Endothelial cell of umbilical vein (primary cell): ENCODE measurements at regions not wholly inside any gene's neighbourhood (a gene's known extent, or its start where the extent isn't known, plus 50 kb on each side); places are given as distances from the start of the nearest gene placed in this dataset.

Experiments
- BruUV-seq: library from RNA; stranded (reverse); fragments of 400-500 nt; replicated peaks from 2 replicates; lab custom pipeline; 2021; lab: Mats Ljungman, UMichigan
- CTCF ChIA-PET: fragments of 300-600, 350-600 bp; sonication (Branson Sonifier 250); formaldehyde crosslinking; loops from one replicate; lab custom pipeline; 2021; ENCODE audit warnings: antibody characterized with exemption, inconsistent platforms; lab: Charles Lee
- POLR2A ChIA-PET: fragments of 300-600, 350-600 bp; sonication (Branson Sonifier 250); formaldehyde crosslinking; loops from one replicate; lab custom pipeline; 2021; ENCODE audit warnings: antibody characterized with exemption, inconsistent platforms; lab: Charles Lee
- DNase-seq: peaks from one replicate; pipeline ENCODE4 v3.0.0-alpha.2; 2011; ENCODE audit warnings: low read depth, low spot score
- FAIRE-seq: peaks from 2 replicates; lab custom pipeline; 2011; peaks lifted over from hg19 to GRCh38; lab: Jason Lieb, UNC
- H2AFZ ChIP-seq: 2 replicates; pipeline ENCODE4 v1.6.0; 2012; ENCODE audit warnings: low read depth, low read length, control low read depth, inconsistent platforms
- H3K27ac ChIP-seq: 2 replicates; pipeline ENCODE4 v1.5.1; 2011; ENCODE audit warnings: low read depth, mild to moderate bottlenecking, control low read depth, low read length, moderate library complexity; ENCODE audit not compliant: insufficient read depth
- H3K27me3 ChIP-seq, 2 experiments: 2 replicates each; pipeline versions ENCODE4 v1.6.0 to v1.6.1; 2011; ENCODE audit warnings: low read length in 2 of 2, mixed read lengths in 1 of 2; ENCODE audit not compliant: control insufficient read depth in 2 of 2, insufficient read depth in 2 of 2
- H3K36me3 ChIP-seq, 2 experiments: 2 replicates in 1 of 2; 3 replicates in 1 of 2; pipeline ENCODE4 v1.5.1; 2011; ENCODE audit warnings: low read length in 2 of 2, mild to moderate bottlenecking in 1 of 2, moderate library complexity in 1 of 2; ENCODE audit not compliant: control insufficient read depth in 2 of 2, insufficient read depth in 2 of 2; ENCODE audit errors: extremely low read depth in 1 of 2
- H3K4me1 ChIP-seq: 3 replicates; pipeline ENCODE4 v1.5.1; 2011; ENCODE audit warnings: mild to moderate bottlenecking, low read length; ENCODE audit not compliant: control insufficient read depth, insufficient read depth; ENCODE audit errors: extremely low read depth
- H3K4me2 ChIP-seq: 2 replicates; pipeline ENCODE4 v1.6.1; 2011; ENCODE audit warnings: low read length, control low read depth, mixed read lengths; ENCODE audit not compliant: insufficient read depth
- H3K4me3 ChIP-seq, 3 experiments: fragments of 200-600 bp in 1 of 3; sonication (generic), shearing (Covaris generic) in 1 of 3; replicated peaks in 1 of 3; 2 replicates each; pipeline ENCODE4 v1.5.1; 2011 to 2016; ENCODE audit warnings: control low read depth in 3 of 3, low read length in 3 of 3, mild to moderate bottlenecking in 2 of 3, inconsistent platforms in 1 of 3, low read depth in 1 of 3, moderate library complexity in 1 of 3; ENCODE audit not compliant: insufficient read depth in 1 of 3
- H3K79me2 ChIP-seq: 2 replicates; pipeline ENCODE4 v1.6.0; 2012; ENCODE audit warnings: low read length, inconsistent platforms; ENCODE audit not compliant: control insufficient read depth, insufficient read depth
- H3K9ac ChIP-seq: replicated peaks from 2 replicates; pipeline ENCODE3; 2011; ENCODE audit warnings: low read length, control low read depth; ENCODE audit not compliant: insufficient read depth; ENCODE audit errors: extremely low read depth
- H3K9me1 ChIP-seq: replicated peaks from 3 replicates; pipeline ENCODE4 v1.6.0; 2011; ENCODE audit warnings: mild to moderate bottlenecking, low read length; ENCODE audit not compliant: control insufficient read depth, insufficient read depth; ENCODE audit errors: extremely low read depth
- H3K9me3 ChIP-seq: replicated peaks from 2 replicates; pipeline ENCODE4 v1.5.1; 2012; ENCODE audit warnings: low read length, inconsistent platforms; ENCODE audit not compliant: control insufficient read depth, insufficient read depth
- H4K20me1 ChIP-seq: replicated peaks from 2 replicates; pipeline ENCODE3; 2011; ENCODE audit warnings: mild to moderate bottlenecking, low read length; ENCODE audit not compliant: control insufficient read depth, insufficient read depth; ENCODE audit errors: extremely low read depth
- CTCF ChIP-seq, 2 donors: IDR thresholded peaks; 1 replicate in 1 of 2; 2 replicates in 1 of 2; pipeline ENCODE4 v1.5.1; 2011; ENCODE audit warnings: low read length in 2 of 2, mild to moderate bottlenecking in 2 of 2, moderate library complexity in 2 of 2, control low read depth in 1 of 2, inconsistent platforms in 1 of 2, low read depth in 1 of 2; ENCODE audit not compliant: insufficient read depth in 1 of 2; ENCODE audit errors: extremely low read depth in 1 of 2
- GATA2 ChIP-seq: IDR thresholded peaks from 2 replicates; pipeline ENCODE4 v1.7.0; 2011; ENCODE audit warnings: low read depth, mild to moderate bottlenecking, moderate library complexity, mixed read lengths, low read length; ENCODE audit not compliant: insufficient read length, insufficient read depth
- JUN ChIP-seq: IDR thresholded peaks from 2 replicates; pipeline ENCODE4 v1.6.1; 2011; ENCODE audit warnings: borderline replicate concordance, low read depth; ENCODE audit not compliant: insufficient read length, insufficient read depth
- MAX ChIP-seq: IDR thresholded peaks from 2 replicates; pipeline ENCODE4 v1.6.1; 2011; ENCODE audit not compliant: insufficient read depth, insufficient read length
- POLR2A ChIP-seq: IDR thresholded peaks from 2 replicates; pipeline ENCODE4 v1.6.1; 2012; ENCODE audit warnings: low read depth, mild to moderate bottlenecking, control low read depth, low read length
- dilution Hi-C: fragments of 300-500 bp; cut with MboI; formaldehyde crosslinking; loops from one replicate; pipeline ENCODE4 v1.15.0; 2019; ENCODE audit warnings: low sequenced_read_pairs; ENCODE audit not compliant: extremely low pct_ligation_motif_present
- intact Hi-C: fragments of 100-400 bp; cut with micrococcal nuclease; formaldehyde crosslinking; loops from one replicate; pipeline ENCODE4 v1.10.0; 2022

- dilution Hi-C loops (no loop called here), intact Hi-C loops (no loop called here)
- Histone ChIP-seq H3K4me1 (no peaks in the 10 kb centered on the region), H3K27ac (no peak overlapping the region), H3K9me1 (no peaks in the 10 kb centered on the region), H4K20me1 (no peaks in the 10 kb centered on the region), H3K4me2 (no peak overlapping the region), H3K4me3 (no peak overlapping the region), H3K79me2 (no peaks in the 10 kb centered on the region), H3K36me3 (no peaks in the 10 kb centered on the region), H2AFZ (no peak overlapping the region), H3K27me3 (no peaks in the 10 kb centered on the region), H3K9me3 (no peaks in the 10 kb centered on the region), H3K9ac (no peak overlapping the region)
- no peak for TF ChIP-seq CTCF (IDR thresholded peaks at IDR 0.05; ENCODE audit: extremely low read depth in 1 of 2, insufficient read depth in 1 of 2, low read depth in 1 of 2, low read length in 2 of 2)
- DNase-seq (no peak), FAIRE-seq (no peak)
- BruUV-seq, result no TSS peak
- CTCF ChIA-PET, result no interaction called here
- POLR2A ChIA-PET, result no interaction called here
These were observed 331.7 kb upstream of the DCC start for GRCh38 chr18:52008330-52008729.

DNA sequence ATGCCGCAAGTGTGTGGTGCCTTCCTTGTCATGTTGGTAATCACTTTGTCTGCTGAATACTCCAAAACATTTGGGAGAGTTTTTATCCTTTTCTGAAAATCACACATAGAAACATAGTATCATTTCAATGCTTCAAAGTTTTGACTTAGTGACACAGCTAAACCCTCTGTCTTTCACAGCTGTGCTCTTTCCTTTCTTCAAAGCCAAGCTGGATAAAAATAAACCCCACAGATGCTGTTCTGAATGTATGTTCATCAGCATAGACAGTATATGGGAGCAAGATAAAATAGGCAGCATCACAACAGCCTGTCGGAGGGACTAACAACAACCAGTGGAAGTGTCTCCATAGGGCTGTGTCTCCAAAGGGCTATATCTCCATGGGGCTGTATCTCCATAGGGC is 331.3 kb upstream of the DCC start:
- FAIRE-seq (no peak), DNase-seq (no peak)
- H3K4me1 ChIP-seq, result no peaks in the 10 kb centered on the region
- no peaks in the 10 kb centered on the region for H3K27me3 ChIP-seq
- no peak overlapping the region for H3K4me2 ChIP-seq
- H3K4me3 ChIP-seq, result no peak overlapping the region
- CTCF ChIA-PET, result no interaction called here
- TF ChIP-seq POLR2A (no peak), MAX (no peak), GATA2 (no peak), JUN (no peak)
- H3K79me2 ChIP-seq, result no peaks in the 10 kb centered on the region
- H4K20me1 ChIP-seq, result no peaks in the 10 kb centered on the region
- H3K9ac ChIP-seq, result no peak overlapping the region
- H3K27ac ChIP-seq, result no peak overlapping the region
- H3K9me1 ChIP-seq, result no peaks in the 10 kb centered on the region
- intact Hi-C loops, result no loop called here
- H3K36me3 ChIP-seq, result no peaks in the 10 kb centered on the region
- no peak overlapping the region for H2AFZ ChIP-seq
- BruUV-seq, result no TSS peak
- dilution Hi-C loops, result no loop called here
- POLR2A ChIA-PET, result no interaction called here
- H3K9me3 ChIP-seq, result no peaks in the 10 kb centered on the region
